Testis (tissue), 2 donors: ENCODE measurements at regions not wholly inside any gene's neighbourhood (a gene's known extent, or its start where the extent isn't known, plus 50 kb on each side); places are given as distances from the start of the nearest gene placed in this dataset.

ENCODE experiments used
- DNase-seq: peaks from one replicate; pipeline ENCODE4 v3.0.0-alpha.2; 2019
- H3K27ac ChIP-seq, 2 donors: fragments of 200-600 bp; sonication (generic); one replicate each; pipeline ENCODE4 v1.5.1; 2019
- H3K27me3 ChIP-seq: fragments of 200-600 bp; sonication (generic); one replicate; pipeline ENCODE4 v1.5.1; 2019
- H3K36me3 ChIP-seq: fragments of 200-600 bp; sonication (generic); one replicate; pipeline ENCODE4 v1.5.1; 2017; ENCODE audit warnings: low read depth; ENCODE audit errors: missing control alignments
- H3K4me1 ChIP-seq: fragments of 200-600 bp; sonication (generic); one replicate; pipeline ENCODE4 v1.5.1; 2019
- H3K4me3 ChIP-seq, 2 donors: fragments of 200-600 bp; sonication (generic); one replicate each; pipeline ENCODE4 v1.5.1; 2017 to 2019
- H3K9me3 ChIP-seq: fragments of 200-600 bp; sonication (generic); one replicate; pipeline ENCODE4 v1.5.1; 2017
- CTCF ChIP-seq, 3 experiments: fragments of 450-650 bp in 2 of 3; fragments of 200-600 bp in 1 of 3; sonication (generic) in 1 of 3; IDR thresholded peaks; one replicate each; pipeline ENCODE4 v1.5.1; 2016 to 2019; ENCODE audit warnings: antibody characterized with exemption in 3 of 3, mild to moderate bottlenecking in 2 of 3, moderate library complexity in 1 of 3
- POLR2A ChIP-seq: fragments of 450-650 bp; IDR thresholded peaks from one replicate; pipeline ENCODE4 v1.6.1; 2017; ENCODE audit warnings: antibody characterized with exemption, mild to moderate bottlenecking, moderate library complexity
- WGBS, 2 donors: methylation state at CpG; one replicate each; pipeline ENCODE4 v1.1.5; 2018; 5-methylcytosine and 5-hydroxymethylcytosine counted together
- intact Hi-C: fragments of 100-400 bp; cut with DNase I; formaldehyde crosslinking; loops from one replicate; pipeline ENCODE4 v1.15.1; 2023; ENCODE audit warnings: low total_unique reads

GRCh38 chr6:8664070-8664469 lies 228.7 kb upstream of the SLC35B3 start:
- Histone ChIP-seq H3K4me1 (no peaks in the 10 kb centered on the region), H3K4me3 (no peak overlapping the region), H3K27me3 (no peaks in the 10 kb centered on the region), H3K27ac (no peak overlapping the region), H3K36me3 (no peaks in the 10 kb centered on the region), H3K9me3 (no peaks in the 10 kb centered on the region)
- intact Hi-C loops, result no loop called here
- no peak for DNase-seq
- WGBS, 2 donors, result 81 to 90% methylated on average over 3 of the region's 3 CpGs
- TF ChIP-seq POLR2A, result no peak
- TF ChIP-seq CTCF (IDR thresholded peaks at IDR 0.05), result no peak

- WGBS, 2 donors, result 88 to 92% methylated on average over 6 of the region's 6 CpGs
- TF ChIP-seq POLR2A (no peak), CTCF (IDR thresholded peaks at IDR 0.05) (no peak)
- intact Hi-C loops, result no loop called here
- no peak overlapping the region for H3K4me3 ChIP-seq
- H3K36me3 ChIP-seq, result no peaks in the 10 kb centered on the region
- no peak overlapping the region for H3K27ac ChIP-seq
- no peaks in the 10 kb centered on the region for H3K9me3 ChIP-seq
- no peaks in the 10 kb centered on the region for H3K27me3 ChIP-seq
- no peaks in the 10 kb centered on the region for H3K4me1 ChIP-seq
- DNase-seq, result no peak
Observed at GRCh38 chr6:8659404-8660189, 224.3 kb upstream of the SLC35B3 start.

DNA sequence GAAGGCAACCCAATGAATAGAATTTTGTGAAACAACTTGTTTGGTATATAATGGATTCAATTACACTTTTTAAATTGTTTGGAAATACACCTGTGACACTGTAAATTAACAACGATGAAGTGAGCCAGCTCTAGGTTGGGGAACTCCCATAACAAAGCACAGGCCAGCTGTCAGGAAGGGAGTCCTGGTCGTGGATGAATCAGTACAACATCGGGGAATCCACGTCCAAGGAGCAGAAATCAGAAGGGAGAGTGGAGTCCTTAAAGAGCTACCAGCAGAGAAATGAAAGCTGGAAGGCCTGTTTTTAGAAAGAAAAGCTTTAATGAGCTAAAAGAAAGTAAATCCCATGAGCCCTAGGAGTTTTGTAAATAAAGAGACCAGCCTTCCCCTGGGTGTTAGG lies 223.1 kb upstream of the SLC35B3 start:
- TF ChIP-seq POLR2A (no peak), CTCF (IDR thresholded peaks at IDR 0.05) (no peak)
- intact Hi-C loops, result no loop called here
- H3K27me3 ChIP-seq, result no peaks in the 10 kb centered on the region
- H3K36me3 ChIP-seq, result no peaks in the 10 kb centered on the region
- H3K4me1 ChIP-seq, result no peaks in the 10 kb centered on the region
- no peaks in the 10 kb centered on the region for H3K9me3 ChIP-seq
- H3K4me3 ChIP-seq, result no peak overlapping the region
- no peak overlapping the region for H3K27ac ChIP-seq
- no peak for DNase-seq
- 30 to 37% methylated on average over 4 of the region's 4 CpGs for WGBS, 2 donors

GRCh38 chr6:8657522-8657921 lies 222.2 kb upstream of the SLC35B3 start:
- TF ChIP-seq POLR2A, result no peak
- TF ChIP-seq CTCF (IDR thresholded peaks at IDR 0.05), result no peak
- no peaks in the 10 kb centered on the region for H3K4me1 ChIP-seq
- no peak overlapping the region for H3K4me3 ChIP-seq
- DNase-seq, result no peak
- intact Hi-C loops, result no loop called here
- no peaks in the 10 kb centered on the region for H3K36me3 ChIP-seq
- no peaks in the 10 kb centered on the region for H3K9me3 ChIP-seq
- no peaks in the 10 kb centered on the region for H3K27me3 ChIP-seq
- H3K27ac ChIP-seq, result no peak overlapping the region
